GM06990 (cell line): ENCODE measurements at regions not wholly inside any gene's neighbourhood (a gene's known extent, or its start where the extent isn't known, plus 50 kb on each side); places are given as distances from the start of the nearest gene placed in this dataset.

Source experiments
- DNase-seq: peaks from one replicate; pipeline ENCODE4 v3.0.0-alpha.2; 2011; ENCODE audit not compliant: insufficient read length; ENCODE audit errors: extremely low read depth
- H3K27me3 ChIP-seq: replicated peaks from 2 replicates; pipeline ENCODE4 v1.6.0; 2011; ENCODE audit warnings: low read length; ENCODE audit not compliant: control insufficient read depth, insufficient read depth
- H3K36me3 ChIP-seq: 2 replicates; pipeline ENCODE4 v1.5.1; 2011; ENCODE audit warnings: low read length; ENCODE audit not compliant: control insufficient read depth, insufficient read depth
- H3K4me3 ChIP-seq: replicated peaks from 2 replicates; pipeline ENCODE4 v1.5.1; 2011; ENCODE audit warnings: low read depth, mild to moderate bottlenecking, control low read depth, low read length
- TF ChIP-seq, protein P1 (sequence below): IDR thresholded peaks from 2 replicates; pipeline ENCODE4 v1.5.1; 2011; ENCODE audit warnings: low read length, control low read depth, mild to moderate bottlenecking, inconsistent platforms; ENCODE audit not compliant: insufficient read depth, poor library complexity, severe bottlenecking

DNA sequence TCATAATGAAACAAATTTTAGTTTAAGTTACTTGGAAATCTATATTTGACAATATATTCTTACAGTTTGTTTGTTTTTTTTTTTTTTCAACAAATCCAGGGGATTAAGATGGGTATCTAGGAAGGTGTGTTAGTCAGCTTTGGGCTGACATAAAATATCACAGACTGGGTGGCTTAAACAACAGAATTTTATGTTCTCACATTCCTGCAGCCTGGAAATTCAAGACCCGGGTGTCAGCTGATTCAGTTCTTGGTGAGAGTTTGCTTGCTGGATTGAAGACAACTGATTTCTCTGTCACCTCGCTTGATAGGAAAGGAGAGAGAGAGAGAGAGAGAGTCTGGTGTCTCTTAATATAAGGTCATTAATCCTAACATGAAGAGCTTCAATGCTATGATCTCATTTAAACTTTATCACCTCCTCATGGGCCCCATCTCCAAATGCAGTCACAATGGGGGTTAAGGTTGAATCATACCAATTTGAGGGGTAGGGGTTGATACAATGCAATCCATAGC lies 465.2 kb downstream of the CENPC start:
- Histone ChIP-seq H3K27me3 (no peaks in the 10 kb centered on the region), H3K4me3 (no peak overlapping the region), H3K36me3 (no peaks in the 10 kb centered on the region)
- DNase-seq = no peak
- TF ChIP-seq, protein P1, sequence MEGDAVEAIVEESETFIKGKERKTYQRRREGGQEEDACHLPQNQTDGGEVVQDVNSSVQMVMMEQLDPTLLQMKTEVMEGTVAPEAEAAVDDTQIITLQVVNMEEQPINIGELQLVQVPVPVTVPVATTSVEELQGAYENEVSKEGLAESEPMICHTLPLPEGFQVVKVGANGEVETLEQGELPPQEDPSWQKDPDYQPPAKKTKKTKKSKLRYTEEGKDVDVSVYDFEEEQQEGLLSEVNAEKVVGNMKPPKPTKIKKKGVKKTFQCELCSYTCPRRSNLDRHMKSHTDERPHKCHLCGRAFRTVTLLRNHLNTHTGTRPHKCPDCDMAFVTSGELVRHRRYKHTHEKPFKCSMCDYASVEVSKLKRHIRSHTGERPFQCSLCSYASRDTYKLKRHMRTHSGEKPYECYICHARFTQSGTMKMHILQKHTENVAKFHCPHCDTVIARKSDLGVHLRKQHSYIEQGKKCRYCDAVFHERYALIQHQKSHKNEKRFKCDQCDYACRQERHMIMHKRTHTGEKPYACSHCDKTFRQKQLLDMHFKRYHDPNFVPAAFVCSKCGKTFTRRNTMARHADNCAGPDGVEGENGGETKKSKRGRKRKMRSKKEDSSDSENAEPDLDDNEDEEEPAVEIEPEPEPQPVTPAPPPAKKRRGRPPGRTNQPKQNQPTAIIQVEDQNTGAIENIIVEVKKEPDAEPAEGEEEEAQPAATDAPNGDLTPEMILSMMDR = no peak

DNA sequence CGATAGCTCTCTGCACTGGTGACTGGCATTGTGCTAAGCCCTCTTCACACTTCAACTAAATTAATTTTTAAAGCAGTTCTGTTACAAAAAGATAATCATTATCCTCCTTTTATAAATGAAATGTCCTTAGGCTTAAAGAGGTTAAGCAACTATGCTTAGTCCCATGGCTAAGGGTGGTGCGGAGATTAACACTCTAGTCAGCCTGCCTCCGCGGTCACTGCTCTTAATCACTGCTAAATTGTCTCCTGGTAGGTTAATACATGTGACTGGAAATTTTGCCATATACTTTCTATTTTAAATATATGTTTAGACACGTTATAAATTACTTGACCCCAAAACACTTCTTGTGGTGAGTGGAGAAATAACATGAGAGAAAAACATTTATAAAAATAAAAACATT lies 473.7 kb downstream of the CENPC start:
- no peak for DNase-seq
- Histone ChIP-seq H3K27me3 (no peaks in the 10 kb centered on the region), H3K36me3 (no peaks in the 10 kb centered on the region), H3K4me3 (no peak overlapping the region)
- TF ChIP-seq, protein P1 = no peak

DNA sequence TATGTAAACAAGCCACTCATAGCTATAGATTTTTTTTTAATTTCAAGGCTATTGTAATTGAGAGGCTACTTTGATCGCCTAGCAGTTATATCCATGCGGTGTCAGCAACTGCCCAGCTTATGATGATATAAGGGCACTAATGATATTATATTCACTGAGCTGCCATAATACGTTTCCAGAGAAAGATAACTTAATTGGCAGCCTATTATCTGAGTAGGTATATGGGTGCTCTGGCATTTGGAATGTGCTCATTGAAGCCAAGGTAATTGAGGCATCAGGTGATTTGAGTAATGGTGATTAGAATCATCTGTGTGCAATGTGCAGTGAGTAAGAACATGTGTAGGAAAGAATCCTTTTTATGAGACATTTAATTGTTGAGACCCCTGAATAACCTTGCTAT lies 490.0 kb downstream of the CENPC start:
- TF ChIP-seq, protein P1 = no peak
- no peak for DNase-seq
- H3K27me3 ChIP-seq = no peaks in the 10 kb centered on the region
- no peaks in the 10 kb centered on the region for H3K36me3 ChIP-seq
- H3K4me3 ChIP-seq = no peak overlapping the region

DNA sequence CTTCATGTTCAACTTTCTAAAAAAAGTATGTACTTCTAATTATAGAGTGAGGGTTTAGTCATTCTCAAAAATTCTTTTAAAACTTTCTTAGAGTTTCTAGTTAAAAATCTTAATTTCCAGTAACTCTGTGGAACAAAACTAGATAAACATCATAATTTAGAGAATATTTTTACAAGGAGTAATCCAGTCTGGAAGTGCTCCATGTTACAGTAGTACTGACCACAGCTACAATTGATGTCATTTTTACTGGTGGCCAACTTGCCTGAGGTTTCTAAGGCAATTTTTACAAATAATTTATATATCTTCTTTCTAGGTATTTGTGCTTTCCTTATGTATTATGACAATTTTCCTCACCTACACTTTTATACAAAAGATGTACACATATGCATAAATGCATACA lies 490.4 kb downstream of the CENPC start:
- TF ChIP-seq, protein P1 = no peak
- Histone ChIP-seq H3K36me3 (no peaks in the 10 kb centered on the region), H3K27me3 (no peaks in the 10 kb centered on the region), H3K4me3 (no peak overlapping the region)
- DNase-seq = no peak

DNA sequence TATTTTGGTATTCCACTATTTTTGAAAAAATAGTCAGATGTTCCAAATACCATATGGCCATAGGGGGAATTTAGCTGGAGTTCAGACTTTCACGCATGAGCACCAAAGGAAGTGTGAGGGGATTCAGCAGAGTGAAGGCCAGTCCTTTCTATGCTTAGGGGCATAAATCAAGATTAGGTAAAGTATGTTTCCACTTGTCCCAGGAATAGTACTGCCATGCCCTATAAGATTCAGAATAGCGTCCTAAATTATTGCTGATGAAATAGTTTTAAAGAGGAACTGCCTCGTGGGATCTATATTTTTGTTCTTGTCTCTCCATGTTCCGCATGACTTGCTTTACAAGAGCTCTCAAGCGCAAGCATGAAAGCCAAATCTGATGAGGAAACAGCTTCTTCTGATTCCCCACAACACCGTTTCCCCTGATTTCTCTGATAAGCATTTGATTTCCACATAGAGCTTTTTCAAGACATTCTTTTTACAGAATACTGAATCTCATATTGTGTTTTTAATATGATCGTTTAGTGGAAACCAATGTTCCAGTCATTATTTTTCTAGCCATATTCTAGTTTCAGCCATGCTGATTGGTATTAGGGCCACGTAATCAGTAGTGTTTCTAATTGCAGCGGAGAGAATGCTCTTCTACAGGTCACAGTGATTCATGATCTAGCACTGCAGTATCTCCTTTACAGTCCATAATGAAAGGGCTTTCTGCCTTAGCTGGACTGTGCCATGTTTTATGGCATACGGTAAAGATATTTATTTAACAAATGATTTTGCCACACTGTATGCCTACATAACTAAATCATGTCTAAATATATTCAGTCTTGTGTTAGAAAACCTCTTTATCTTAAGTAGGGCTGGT lies 492.3 kb downstream of the CENPC start:
- no peak for DNase-seq
- Histone ChIP-seq H3K27me3 (no peaks in the 10 kb centered on the region), H3K4me3 (no peak overlapping the region)

More for the DNA sequence above, 492.3 kb downstream of the CENPC start:
- H3K36me3 ChIP-seq = no peaks in the 10 kb centered on the region
- TF ChIP-seq, protein P1 = no peak
